DMS53 (cell line): ENCODE measurements at regions not wholly inside any gene's neighbourhood (a gene's known extent, or its start where the extent isn't known, plus 50 kb on each side); places are given as distances from the start of the nearest gene placed in this dataset.

Source experiments
- DNase-seq: peaks from one replicate; lab custom pipeline; 2025; lab: John Stamatoyannopoulos, UW

- DNase-seq, result no peak
These were observed 51.6 kb upstream of the DYNLRB2 start for GRCh38 chr16:80489173-80489572.

GRCh38 chr16:80488167-80488566 is 52.6 kb upstream of the DYNLRB2 start:
- DNase-seq, result no peak

GRCh38 chr16:80480664-80481063 is 60.1 kb upstream of the DYNLRB2 start:
- no peak for DNase-seq

GRCh38 chr16:80477838-80478237 is 63.0 kb upstream of the DYNLRB2 start:
- DNase-seq, result no peak

GRCh38 chr16:80468029-80468428 is 72.8 kb upstream of the DYNLRB2 start:
- DNase-seq, result no peak

GRCh38 chr16:80466024-80466987 is 74.5 kb upstream of the DYNLRB2 start:
- DNase-seq, result peak; percentile 75

GRCh38 chr16:80463751-80464495 is 76.9 kb upstream of the DYNLRB2 start:
- DNase-seq, result no peak

GRCh38 chr16:80463326-80463725 is 77.5 kb upstream of the DYNLRB2 start:
- peak; percentile 4 for DNase-seq

- DNase-seq, result no peak
These were observed 77.9 kb upstream of the DYNLRB2 start for GRCh38 chr16:80462917-80463316.

GRCh38 chr16:80460988-80461387 is 79.8 kb upstream of the DYNLRB2 start:
- no peak for DNase-seq

- DNase-seq, result no peak
These were observed 80.8 kb upstream of the DYNLRB2 start for GRCh38 chr16:80459966-80460365.

GRCh38 chr16:80459331-80459777 is 81.4 kb upstream of the DYNLRB2 start:
- DNase-seq, result no peak

- DNase-seq, result no peak
These were observed 82.9 kb upstream of the DYNLRB2 start for GRCh38 chr16:80457871-80458270.

- no peak for DNase-seq
These were observed 86.0 kb upstream of the DYNLRB2 start for GRCh38 chr16:80454802-80455201.

- no peak for DNase-seq
These were observed 91.4 kb upstream of the DYNLRB2 start for GRCh38 chr16:80449392-80449791.

- DNase-seq, result no peak
These were observed 93.6 kb upstream of the DYNLRB2 start for GRCh38 chr16:80447241-80447640.

- DNase-seq, result no peak
These were observed 98.0 kb upstream of the DYNLRB2 start for GRCh38 chr16:80442779-80443178.

GRCh38 chr16:80441935-80442334 is 98.9 kb upstream of the DYNLRB2 start:
- no peak for DNase-seq

- no peak for DNase-seq
These were observed 100.1 kb upstream of the DYNLRB2 start for GRCh38 chr16:80440667-80441066.

GRCh38 chr16:80437707-80438106 is 103.1 kb upstream of the DYNLRB2 start:
- DNase-seq, result no peak

GRCh38 chr16:80436510-80436909 is 104.3 kb upstream of the DYNLRB2 start:
- no peak for DNase-seq

GRCh38 chr16:80433623-80434022 is 107.2 kb upstream of the DYNLRB2 start:
- DNase-seq, result no peak

GRCh38 chr16:80427795-80428194 is 113.0 kb upstream of the DYNLRB2 start:
- DNase-seq, result no peak
